ENCODE measurements at regions not wholly inside any gene's neighbourhood (a gene's known extent, or its start where the extent isn't known, plus 50 kb on each side); places are given as distances from the start of the nearest gene placed in this dataset.

DNA sequence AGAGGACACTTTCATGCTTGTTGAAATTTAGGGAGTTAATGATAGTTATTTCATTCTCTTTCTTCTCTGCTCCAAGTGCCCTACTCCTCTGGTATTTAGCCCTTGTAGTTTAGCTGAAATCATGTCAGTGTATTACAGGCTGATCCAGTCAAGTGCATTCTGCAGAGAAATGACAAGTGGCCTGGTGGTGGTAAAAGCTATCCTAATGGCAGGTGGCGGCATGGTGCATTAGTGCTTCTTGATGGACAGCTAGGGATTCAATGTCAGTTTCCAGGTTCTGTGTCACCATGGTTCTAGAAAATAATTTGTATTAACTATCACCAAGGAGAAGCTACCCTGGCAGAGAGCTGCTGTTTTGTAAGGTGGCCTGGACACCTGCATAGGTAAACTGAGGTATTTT lies 90.0 kb upstream of the BNIP2 start:
- H3K36me3 ChIP-seq (ENCODE audit: control insufficient read depth in 2 of 2, insufficient read depth in 1 of 2, low read length in 2 of 2), result no peaks in the 10 kb centered on the region
- POLR2A ChIA-PET, result no interaction called here
- H3K4me3 ChIP-seq (ENCODE audit: low read depth, low read length), result no peak overlapping the region
- no peak for TF ChIP-seq ZNF654 (tag by site-specific recombination; IDR thresholded peaks at IDR 0.05; ENCODE audit: low read depth)
- TF ChIP-seq HOXA7 (CRISPR knock-in tag; IDR thresholded peaks at IDR 0.05; ENCODE audit: borderline replicate concordance), result no peak
- TF ChIP-seq, protein P1, sequence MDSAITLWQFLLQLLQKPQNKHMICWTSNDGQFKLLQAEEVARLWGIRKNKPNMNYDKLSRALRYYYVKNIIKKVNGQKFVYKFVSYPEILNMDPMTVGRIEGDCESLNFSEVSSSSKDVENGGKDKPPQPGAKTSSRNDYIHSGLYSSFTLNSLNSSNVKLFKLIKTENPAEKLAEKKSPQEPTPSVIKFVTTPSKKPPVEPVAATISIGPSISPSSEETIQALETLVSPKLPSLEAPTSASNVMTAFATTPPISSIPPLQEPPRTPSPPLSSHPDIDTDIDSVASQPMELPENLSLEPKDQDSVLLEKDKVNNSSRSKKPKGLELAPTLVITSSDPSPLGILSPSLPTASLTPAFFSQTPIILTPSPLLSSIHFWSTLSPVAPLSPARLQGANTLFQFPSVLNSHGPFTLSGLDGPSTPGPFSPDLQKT (IDR thresholded peaks at IDR 0.05; ENCODE audit: borderline replicate concordance, low read depth, low read length), result no peak
- TF ChIP-seq, protein P2, sequence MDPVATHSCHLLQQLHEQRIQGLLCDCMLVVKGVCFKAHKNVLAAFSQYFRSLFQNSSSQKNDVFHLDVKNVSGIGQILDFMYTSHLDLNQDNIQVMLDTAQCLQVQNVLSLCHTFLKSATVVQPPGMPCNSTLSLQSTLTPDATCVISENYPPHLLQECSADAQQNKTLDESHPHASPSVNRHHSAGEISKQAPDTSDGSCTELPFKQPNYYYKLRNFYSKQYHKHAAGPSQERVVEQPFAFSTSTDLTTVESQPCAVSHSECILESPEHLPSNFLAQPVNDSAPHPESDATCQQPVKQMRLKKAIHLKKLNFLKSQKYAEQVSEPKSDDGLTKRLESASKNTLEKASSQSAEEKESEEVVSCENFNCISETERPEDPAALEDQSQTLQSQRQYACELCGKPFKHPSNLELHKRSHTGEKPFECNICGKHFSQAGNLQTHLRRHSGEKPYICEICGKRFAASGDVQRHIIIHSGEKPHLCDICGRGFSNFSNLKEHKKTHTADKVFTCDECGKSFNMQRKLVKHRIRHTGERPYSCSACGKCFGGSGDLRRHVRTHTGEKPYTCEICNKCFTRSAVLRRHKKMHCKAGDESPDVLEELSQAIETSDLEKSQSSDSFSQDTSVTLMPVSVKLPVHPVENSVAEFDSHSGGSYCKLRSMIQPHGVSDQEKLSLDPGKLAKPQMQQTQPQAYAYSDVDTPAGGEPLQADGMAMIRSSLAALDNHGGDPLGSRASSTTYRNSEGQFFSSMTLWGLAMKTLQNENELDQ (tag by site-specific recombination; IDR thresholded peaks at IDR 0.05; ENCODE audit: low read depth), result no peak
- no peak for TF ChIP-seq ZNF169 (tag by site-specific recombination; IDR thresholded peaks at IDR 0.05)
- TF ChIP-seq ZNF157 (tag by site-specific recombination; IDR thresholded peaks at IDR 0.05), result no peak
- TF ChIP-seq ZFP37 (tag by site-specific recombination; IDR thresholded peaks at IDR 0.05), result no peak
- TF ChIP-seq, protein P3, sequence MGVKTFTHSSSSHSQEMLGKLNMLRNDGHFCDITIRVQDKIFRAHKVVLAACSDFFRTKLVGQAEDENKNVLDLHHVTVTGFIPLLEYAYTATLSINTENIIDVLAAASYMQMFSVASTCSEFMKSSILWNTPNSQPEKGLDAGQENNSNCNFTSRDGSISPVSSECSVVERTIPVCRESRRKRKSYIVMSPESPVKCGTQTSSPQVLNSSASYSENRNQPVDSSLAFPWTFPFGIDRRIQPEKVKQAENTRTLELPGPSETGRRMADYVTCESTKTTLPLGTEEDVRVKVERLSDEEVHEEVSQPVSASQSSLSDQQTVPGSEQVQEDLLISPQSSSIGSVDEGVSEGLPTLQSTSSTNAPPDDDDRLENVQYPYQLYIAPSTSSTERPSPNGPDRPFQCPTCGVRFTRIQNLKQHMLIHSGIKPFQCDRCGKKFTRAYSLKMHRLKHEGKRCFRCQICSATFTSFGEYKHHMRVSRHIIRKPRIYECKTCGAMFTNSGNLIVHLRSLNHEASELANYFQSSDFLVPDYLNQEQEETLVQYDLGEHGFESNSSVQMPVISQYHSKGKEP (tag by site-specific recombination; IDR thresholded peaks at IDR 0.05), result no peak
- CTCF ChIA-PET, result no interaction called here
- H3K9me3 ChIP-seq (ENCODE audit: control insufficient read depth, insufficient read depth, low read depth, low read length), result no peaks in the 10 kb centered on the region
- no peak overlapping the region for H3K27ac ChIP-seq (ENCODE audit: extremely low read depth, low read depth, low read length)
- no peaks in the 10 kb centered on the region for H3K4me1 ChIP-seq (ENCODE audit: control insufficient read depth, insufficient read depth, low read length)

DNA sequence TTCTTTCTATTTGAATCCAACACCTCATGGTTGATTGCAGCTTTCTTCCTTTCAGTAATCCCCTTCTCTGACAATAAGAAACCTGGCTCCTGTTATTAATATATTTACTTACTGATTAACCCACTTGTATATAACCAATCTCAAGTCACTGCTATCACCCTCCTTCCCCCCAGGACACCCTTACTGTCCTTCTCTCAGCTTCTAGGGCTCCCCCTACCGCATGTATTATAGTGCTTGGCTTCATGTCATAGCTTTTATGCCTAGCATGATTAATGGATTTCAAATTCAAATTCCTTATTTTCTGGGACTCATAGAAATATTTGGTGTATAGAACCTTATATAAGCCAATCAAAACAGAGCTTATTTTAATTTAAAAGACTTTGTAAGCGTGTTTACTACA lies 75.7 kb upstream of the BNIP2 start:
- TF ChIP-seq MYNN (tag by site-specific recombination; IDR thresholded peaks at IDR 0.05; ENCODE audit: borderline replicate concordance) (no peak), ZNF768 (tag by site-specific recombination; IDR thresholded peaks at IDR 0.05) (no peak), ZNF223 (tag by site-specific recombination; IDR thresholded peaks at IDR 0.05) (no peak), BCL11B (tag by site-specific recombination; IDR thresholded peaks at IDR 0.05; ENCODE audit: low read depth) (no peak), ZNF366 (tag by site-specific recombination; conservative IDR thresholded peaks at IDR 0.05) (no peak), ZNF10 (tag by site-specific recombination; IDR thresholded peaks at IDR 0.05) (no peak), PRDM1 (tag by site-specific recombination; IDR thresholded peaks at IDR 0.05) (no peak)
- TF ChIP-seq, protein P4, sequence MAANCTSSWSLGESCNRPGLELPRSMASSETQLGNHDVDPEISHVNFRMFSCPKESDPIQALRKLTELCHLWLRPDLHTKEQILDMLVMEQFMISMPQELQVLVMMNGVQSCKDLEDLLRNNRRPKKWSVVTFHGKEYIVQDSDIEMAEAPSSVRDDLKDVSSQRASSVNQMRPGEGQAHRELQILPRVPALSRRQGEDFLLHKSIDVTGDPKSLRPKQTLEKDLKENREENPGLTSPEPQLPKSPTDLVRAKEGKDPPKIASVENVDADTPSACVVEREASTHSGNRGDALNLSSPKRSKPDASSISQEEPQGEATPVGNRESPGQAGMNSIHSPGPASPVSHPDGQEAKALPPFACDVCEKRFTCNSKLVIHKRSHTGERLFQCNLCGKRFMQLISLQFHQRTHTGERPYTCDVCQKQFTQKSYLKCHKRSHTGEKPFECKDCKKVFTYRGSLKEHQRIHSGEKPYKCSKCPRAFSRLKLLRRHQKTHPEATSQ (tag by site-specific recombination; IDR thresholded peaks at IDR 0.05), result no peak
- TF ChIP-seq, protein P5, sequence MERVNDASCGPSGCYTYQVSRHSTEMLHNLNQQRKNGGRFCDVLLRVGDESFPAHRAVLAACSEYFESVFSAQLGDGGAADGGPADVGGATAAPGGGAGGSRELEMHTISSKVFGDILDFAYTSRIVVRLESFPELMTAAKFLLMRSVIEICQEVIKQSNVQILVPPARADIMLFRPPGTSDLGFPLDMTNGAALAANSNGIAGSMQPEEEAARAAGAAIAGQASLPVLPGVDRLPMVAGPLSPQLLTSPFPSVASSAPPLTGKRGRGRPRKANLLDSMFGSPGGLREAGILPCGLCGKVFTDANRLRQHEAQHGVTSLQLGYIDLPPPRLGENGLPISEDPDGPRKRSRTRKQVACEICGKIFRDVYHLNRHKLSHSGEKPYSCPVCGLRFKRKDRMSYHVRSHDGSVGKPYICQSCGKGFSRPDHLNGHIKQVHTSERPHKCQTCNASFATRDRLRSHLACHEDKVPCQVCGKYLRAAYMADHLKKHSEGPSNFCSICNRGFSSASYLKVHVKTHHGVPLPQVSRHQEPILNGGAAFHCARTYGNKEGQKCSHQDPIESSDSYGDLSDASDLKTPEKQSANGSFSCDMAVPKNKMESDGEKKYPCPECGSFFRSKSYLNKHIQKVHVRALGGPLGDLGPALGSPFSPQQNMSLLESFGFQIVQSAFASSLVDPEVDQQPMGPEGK (tag by site-specific recombination; IDR thresholded peaks at IDR 0.05), result no peak
- POLR2A ChIA-PET, result no interaction called here

More for the DNA sequence above, 75.7 kb upstream of the BNIP2 start:
- H3K4me3 ChIP-seq (ENCODE audit: low read depth, low read length), result no peak overlapping the region
- H3K4me1 ChIP-seq (ENCODE audit: control insufficient read depth, insufficient read depth, low read length), result no peaks in the 10 kb centered on the region
- no peak overlapping the region for H3K27ac ChIP-seq (ENCODE audit: extremely low read depth, low read depth, low read length)
- H3K36me3 ChIP-seq (ENCODE audit: control insufficient read depth in 2 of 2, insufficient read depth in 1 of 2, low read length in 2 of 2), result no peaks in the 10 kb centered on the region
- H3K9me3 ChIP-seq (ENCODE audit: control insufficient read depth, insufficient read depth, low read depth, low read length), result no peaks in the 10 kb centered on the region
- CTCF ChIA-PET, result interaction anchor here (0.5 to 1.2 kb wide), 3 partner anchors 13 to 1797 kb away, joined by 3 to 6 read pairs (median 3); no protein-coding TSS in a partner anchor
